GM23248 (cell line): ENCODE measurements at regions not wholly inside any gene's neighbourhood (a gene's known extent, or its start where the extent isn't known, plus 50 kb on each side); places are given as distances from the start of the nearest gene placed in this dataset.
A peak's percentile ranks its signal among the peaks of the same experiment; 100 is the strongest.

ENCODE experiments used
- DNase-seq: peaks from one replicate; pipeline ENCODE4 v3.0.0-alpha.2; 2015
- H2AFZ ChIP-seq: fragments of 200-600 bp; sonication (generic); 2 replicates; pipeline ENCODE4 v1.6.1; 2016; ENCODE audit warnings: antibody characterized with exemption
- H3F3A ChIP-seq: fragments of 200-600 bp; sonication (generic); 2 replicates; pipeline ENCODE4 v1.6.1; 2016; ENCODE audit warnings: mild to moderate bottlenecking, antibody characterized with exemption, mixed run types; ENCODE audit not compliant: insufficient read depth
- H3K27ac ChIP-seq: fragments of 200-600 bp; sonication (generic); 2 replicates; pipeline ENCODE4 v1.5.1; 2016; ENCODE audit warnings: mild to moderate bottlenecking
- H3K27me3 ChIP-seq: fragments of 200-600 bp; sonication (generic); replicated peaks from 2 replicates; pipeline ENCODE4 v1.6.1; 2016; ENCODE audit warnings: mild to moderate bottlenecking; ENCODE audit not compliant: insufficient read depth
- H3K36me3 ChIP-seq: fragments of 200-600 bp; sonication (generic); 2 replicates; pipeline ENCODE4 v1.6.1; 2016; ENCODE audit warnings: low read depth, mild to moderate bottlenecking
- H3K4me1 ChIP-seq: fragments of 200-600 bp; sonication (generic); 2 replicates; pipeline ENCODE4 v1.6.1; 2016; ENCODE audit warnings: mild to moderate bottlenecking; ENCODE audit not compliant: insufficient read depth
- H3K4me2 ChIP-seq: fragments of 200-600 bp; sonication (generic); one replicate; pipeline ENCODE4 v1.6.1; 2016; ENCODE audit warnings: mild to moderate bottlenecking; ENCODE audit not compliant: unreplicated experiment
- H3K4me3 ChIP-seq: fragments of 200-600 bp; sonication (generic); 2 replicates; pipeline ENCODE4 v1.5.1; 2016; ENCODE audit warnings: mild to moderate bottlenecking
- H3K79me2 ChIP-seq: fragments of 200-600 bp; sonication (generic); 2 replicates; pipeline ENCODE4 v1.6.1; 2016; ENCODE audit warnings: mild to moderate bottlenecking; ENCODE audit not compliant: insufficient read depth
- H3K9ac ChIP-seq: fragments of 200-600 bp; sonication (generic); 2 replicates; pipeline ENCODE4 v1.6.1; 2016; ENCODE audit warnings: mild to moderate bottlenecking
- H3K9me2 ChIP-seq: fragments of 200-600 bp; sonication (generic); 2 replicates; pipeline ENCODE4 v1.6.1; 2016; ENCODE audit warnings: mixed run types, mild to moderate bottlenecking, moderate library complexity; ENCODE audit not compliant: insufficient read depth
- H3K9me3 ChIP-seq: fragments of 200-600 bp; sonication (generic); one replicate; pipeline ENCODE4 v1.6.1; 2017; ENCODE audit warnings: low read depth
- H4K20me1 ChIP-seq: fragments of 200-600 bp; sonication (generic); 2 replicates; pipeline ENCODE4 v1.6.0; 2016; ENCODE audit not compliant: insufficient read depth
- EZH2 ChIP-seq: fragments of 200-600 bp; sonication (generic); IDR thresholded peaks from 2 replicates; pipeline ENCODE4 v1.6.1; 2018; ENCODE audit warnings: antibody characterized with exemption, mild to moderate bottlenecking; ENCODE audit not compliant: insufficient read depth, poor library complexity, severe bottlenecking
- EZH2phosphoT487 ChIP-seq: fragments of 200-600 bp; sonication (generic); IDR thresholded peaks from 2 replicates; pipeline ENCODE4 v1.6.1; 2018; ENCODE audit warnings: antibody characterized with exemption, moderate library complexity, mild to moderate bottlenecking, low read depth; ENCODE audit not compliant: insufficient read depth
- WGBS, 2 experiments: methylation state at CpG; one replicate each; pipeline ENCODE4 v1.1.6; 2015 to 2017; ENCODE audit warnings: low lambda C conversion rate in 2 of 2, low coverage in 1 of 2; ENCODE audit errors: missing lambda C conversion rate in 2 of 2; 5-methylcytosine and 5-hydroxymethylcytosine counted together
- in situ Hi-C: fragments of 300-500 bp; cut with MboI; formaldehyde crosslinking; loops from 2 replicates; pipeline ENCODE4 v1.15.0; 2020

- Histone ChIP-seq H3K36me3 (no peaks in the 10 kb centered on the region), H2AFZ (peak overlapping the region; percentile 22; the same call in 1 of the 2 replicates), H3K4me2 (peak overlapping the region; percentile 31), H4K20me1 (no peaks in the 10 kb centered on the region), H3K27ac (no peak overlapping the region), H3K4me3 (no peak overlapping the region), H3K9me3 (no peaks in the 10 kb centered on the region), H3K79me2 (no peaks in the 10 kb centered on the region), H3K9ac (no peak overlapping the region), H3K9me2 (no peaks in the 10 kb centered on the region; the same call in 1 of the 2 replicates), H3F3A (peaks cover 14% of the 10 kb centered on the region; the same call in 1 of the 2 replicates), H3K27me3 (no peaks in the 10 kb centered on the region), H3K4me1 (peaks cover 19% of the 10 kb centered on the region)
- TF ChIP-seq EZH2phosphoT487 = no peak
- TF ChIP-seq EZH2 = no peak
- in situ Hi-C loops = no loop called here
- no peak for DNase-seq
These were observed 453.9 kb downstream of the ADAMTS20 start for GRCh38 chr12:43098071-43098470.

- Histone ChIP-seq H3K4me1 (peaks cover 19% of the 10 kb centered on the region), H3K27me3 (no peaks in the 10 kb centered on the region), H3K4me3 (no peak overlapping the region), H3K79me2 (no peaks in the 10 kb centered on the region), H3F3A (peaks cover 14% of the 10 kb centered on the region; the same call in 1 of the 2 replicates), H2AFZ (no peak overlapping the region), H3K4me2 (no peak overlapping the region), H3K9me3 (no peaks in the 10 kb centered on the region), H4K20me1 (no peaks in the 10 kb centered on the region), H3K9me2 (no peaks in the 10 kb centered on the region; the same call in 1 of the 2 replicates), H3K9ac (no peak overlapping the region), H3K36me3 (no peaks in the 10 kb centered on the region), H3K27ac (no peak overlapping the region)
- WGBS, 2 experiments = 61 to 78% methylated on average over 1 of the region's 1 CpG
- no peak for DNase-seq
- TF ChIP-seq EZH2phosphoT487 = no peak
- no peak for TF ChIP-seq EZH2
- in situ Hi-C loops = no loop called here
These were observed 454.5 kb downstream of the ADAMTS20 start for GRCh38 chr12:43097471-43097870.

- WGBS, 2 experiments = 89 to 91% methylated on average over 6 of the region's 6 CpGs
- no peaks in the 10 kb centered on the region for H3K27me3 ChIP-seq
- H3K4me3 ChIP-seq = no peak overlapping the region
- in situ Hi-C loops = no loop called here
- H4K20me1 ChIP-seq = no peaks in the 10 kb centered on the region
- TF ChIP-seq EZH2phosphoT487 = no peak
- no peak for TF ChIP-seq EZH2
- H3K36me3 ChIP-seq = no peaks in the 10 kb centered on the region
- no peak overlapping the region for H2AFZ ChIP-seq
- peaks cover 19% of the 10 kb centered on the region for H3K4me1 ChIP-seq
- H3K9ac ChIP-seq = no peak overlapping the region
- DNase-seq = no peak
- no peaks in the 10 kb centered on the region for H3K9me3 ChIP-seq
- H3K27ac ChIP-seq = no peak overlapping the region
- peaks cover 14% of the 10 kb centered on the region; the same call in 1 of the 2 replicates for H3F3A ChIP-seq
- H3K79me2 ChIP-seq = no peaks in the 10 kb centered on the region
- H3K9me2 ChIP-seq = no peaks in the 10 kb centered on the region; the same call in 1 of the 2 replicates
- no peak overlapping the region for H3K4me2 ChIP-seq
These were observed 456.2 kb downstream of the ADAMTS20 start for GRCh38 chr12:43095669-43096280.

- Histone ChIP-seq H3K9me3 (no peaks in the 10 kb centered on the region), H3K79me2 (no peaks in the 10 kb centered on the region), H3K9ac (no peak overlapping the region), H3K27me3 (no peaks in the 10 kb centered on the region), H3F3A (peaks cover 14% of the 10 kb centered on the region; the same call in 1 of the 2 replicates), H3K4me1 (peaks cover 18% of the 10 kb centered on the region), H2AFZ (no peak overlapping the region), H3K4me2 (no peak overlapping the region), H4K20me1 (no peaks in the 10 kb centered on the region), H3K4me3 (no peak overlapping the region), H3K36me3 (no peaks in the 10 kb centered on the region), H3K9me2 (no peaks in the 10 kb centered on the region; the same call in 1 of the 2 replicates), H3K27ac (no peak overlapping the region)
- WGBS, 2 experiments = 60 to 73% methylated on average over 2 of the region's 2 CpGs
- TF ChIP-seq EZH2phosphoT487 (no peak), EZH2 (no peak)
- in situ Hi-C loops = no loop called here
- DNase-seq = no peak
These were observed 457.0 kb downstream of the ADAMTS20 start for GRCh38 chr12:43094886-43095575.
